HEK293T (cell line): ENCODE measurements at regions not wholly inside any gene's neighbourhood (a gene's known extent, or its start where the extent isn't known, plus 50 kb on each side); places are given as distances from the start of the nearest gene placed in this dataset.

Source experiments
- ARNT ChIP-seq: fragments of 450-650 bp; IDR thresholded peaks from 2 replicates; pipeline ENCODE4 v1.6.1; 2017; ENCODE audit warnings: mild to moderate bottlenecking
- BHLHE40 ChIP-seq: fragments of 450-650 bp; IDR thresholded peaks from 2 replicates; pipeline ENCODE4 v1.6.1; 2016; ENCODE audit warnings: mild to moderate bottlenecking, moderate library complexity, borderline replicate concordance
- ELF4 ChIP-seq: fragments of 450-650 bp; IDR thresholded peaks from 2 replicates; pipeline ENCODE4 v1.6.1; 2017; ENCODE audit warnings: antibody characterized with exemption
- FOXA1 ChIP-seq: fragments of 450-650 bp; IDR thresholded peaks from 2 replicates; pipeline ENCODE4 v1.6.1; 2016; ENCODE audit warnings: mild to moderate bottlenecking
- FOXM1 ChIP-seq: fragments of 450-650 bp; IDR thresholded peaks from 2 replicates; pipeline ENCODE4 v1.6.1; 2017; ENCODE audit warnings: mild to moderate bottlenecking, borderline replicate concordance
- HDGF ChIP-seq: fragments of 450-650 bp; IDR thresholded peaks from 2 replicates; pipeline ENCODE4 v1.6.1; 2017; ENCODE audit warnings: antibody characterized with exemption, borderline replicate concordance
- LEF1 ChIP-seq: fragments of 450-650 bp; IDR thresholded peaks from 2 replicates; pipeline ENCODE4 v1.6.1; 2017; ENCODE audit warnings: mild to moderate bottlenecking, borderline replicate concordance
- NFRKB ChIP-seq: fragments of 450-650 bp; IDR thresholded peaks from 2 replicates; pipeline ENCODE4 v1.6.1; 2016; ENCODE audit warnings: mild to moderate bottlenecking, moderate library complexity
- PKNOX1 ChIP-seq: fragments of 450-650 bp; IDR thresholded peaks from 2 replicates; pipeline ENCODE4 v1.6.1; 2016
- SP1 ChIP-seq: fragments of 450-650 bp; IDR thresholded peaks from 2 replicates; pipeline ENCODE4 v1.6.1; 2017
- SUZ12 ChIP-seq: fragments of 450-650 bp; IDR thresholded peaks from 2 replicates; pipeline ENCODE4 v1.6.1; 2016; ENCODE audit warnings: mild to moderate bottlenecking
- TARDBP ChIP-seq: fragments of 450-650 bp; IDR thresholded peaks from 2 replicates; pipeline ENCODE4 v1.6.1; 2016

- TF ChIP-seq ARNT = no peak
- no peak for TF ChIP-seq SP1
- no peak for TF ChIP-seq TARDBP
- no peak for TF ChIP-seq SUZ12
- TF ChIP-seq LEF1 = no peak
- no peak for TF ChIP-seq BHLHE40
- TF ChIP-seq NFRKB = no peak
- TF ChIP-seq FOXM1 = no peak
- TF ChIP-seq HDGF = no peak
- TF ChIP-seq PKNOX1 = no peak
- TF ChIP-seq FOXA1 = no peak
- TF ChIP-seq ELF4 = no peak
Observed at GRCh38 chr10:4239186-4239585, 454.2 kb upstream of the KLF6 start.
